NCI-H2029 (cell line): ENCODE measurements at regions not wholly inside any gene's neighbourhood (a gene's known extent, or its start where the extent isn't known, plus 50 kb on each side); places are given as distances from the start of the nearest gene placed in this dataset.
A peak's percentile ranks its signal among the peaks of the same experiment; 100 is the strongest.
"Not testable (repeated sequence)": the region's sequence is repeated elsewhere in the genome, so short reads cannot be mapped to it uniquely, and the experiment has no call there.

Source experiments
- DNase-seq: peaks from one replicate; lab custom pipeline; 2025; lab: John Stamatoyannopoulos, UW

DNA sequence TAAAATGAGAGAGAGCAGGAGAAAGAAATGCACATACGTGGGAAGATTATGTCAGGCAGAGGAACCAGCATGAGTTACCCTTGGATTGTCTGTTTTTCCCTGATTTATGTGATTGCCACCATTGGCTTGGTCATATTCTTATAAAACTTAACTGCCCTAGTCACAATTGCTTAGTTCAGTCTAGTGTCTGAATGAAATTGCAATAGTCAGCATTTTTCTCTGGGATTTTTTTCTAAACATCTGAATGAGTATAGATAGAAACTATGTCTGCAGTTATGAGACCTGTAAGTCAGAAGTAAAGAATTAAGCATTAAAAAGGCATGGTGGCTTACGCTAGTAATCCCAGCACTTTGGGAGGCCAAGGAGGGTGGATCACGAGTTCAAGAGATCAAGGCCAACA is 889.8 kb downstream of the PLA2G4A start:
- no peak for DNase-seq

- no peak for DNase-seq
Measured at GRCh38 chr1:187721216-187721615, 892.5 kb downstream of the PLA2G4A start.

DNA sequence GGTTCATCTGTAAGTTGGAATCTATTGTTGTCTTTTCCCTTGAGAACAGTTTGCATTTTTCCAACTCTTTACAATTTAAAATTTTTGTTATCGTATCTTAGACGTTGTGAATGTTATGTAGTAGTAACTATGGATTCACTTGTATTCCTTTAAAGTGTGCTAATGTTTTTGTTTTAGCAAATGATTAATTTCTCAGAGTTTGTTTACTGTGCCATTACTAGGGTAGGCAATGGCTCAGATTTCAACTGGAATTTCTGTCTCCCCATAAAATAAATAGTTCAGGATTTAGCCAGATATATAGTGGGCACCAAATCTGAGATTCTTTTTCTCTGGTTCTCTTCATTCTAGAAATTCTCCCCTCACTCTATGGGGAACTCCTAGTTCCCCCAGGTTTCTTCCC is 896.5 kb downstream of the PLA2G4A start:
- DNase-seq, result no peak

GRCh38 chr1:187733232-187733631 is 904.5 kb downstream of the PLA2G4A start:
- DNase-seq, result no peak

- DNase-seq, result no peak
Measured at GRCh38 chr1:187734427-187734826, 905.7 kb downstream of the PLA2G4A start.

GRCh38 chr1:187744665-187745064 is 915.9 kb downstream of the PLA2G4A start:
- DNase-seq, result no peak

DNA sequence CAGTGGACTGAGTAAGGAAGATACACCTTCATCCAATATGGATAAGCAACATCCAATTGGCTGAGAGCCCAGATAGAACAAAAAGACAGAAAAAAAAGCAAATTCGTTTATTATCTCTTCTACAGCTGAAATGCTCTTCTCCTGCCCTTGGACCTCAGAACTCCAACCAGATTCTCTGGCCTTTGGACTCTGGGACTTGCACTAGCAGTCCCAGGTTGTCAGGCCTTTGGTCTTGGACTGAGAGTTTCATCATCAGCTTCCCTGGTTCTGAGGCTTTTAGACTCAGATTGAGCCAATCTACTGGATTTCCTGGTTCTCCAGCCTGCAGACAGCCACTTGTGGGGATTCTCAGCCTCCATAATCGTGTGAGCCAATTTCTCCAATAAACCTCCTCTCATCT is 926.8 kb downstream of the PLA2G4A start:
- no peak for DNase-seq

GRCh38 chr1:187756684-187757083 is 927.9 kb downstream of the PLA2G4A start:
- DNase-seq, result not testable (repeated sequence)

DNA sequence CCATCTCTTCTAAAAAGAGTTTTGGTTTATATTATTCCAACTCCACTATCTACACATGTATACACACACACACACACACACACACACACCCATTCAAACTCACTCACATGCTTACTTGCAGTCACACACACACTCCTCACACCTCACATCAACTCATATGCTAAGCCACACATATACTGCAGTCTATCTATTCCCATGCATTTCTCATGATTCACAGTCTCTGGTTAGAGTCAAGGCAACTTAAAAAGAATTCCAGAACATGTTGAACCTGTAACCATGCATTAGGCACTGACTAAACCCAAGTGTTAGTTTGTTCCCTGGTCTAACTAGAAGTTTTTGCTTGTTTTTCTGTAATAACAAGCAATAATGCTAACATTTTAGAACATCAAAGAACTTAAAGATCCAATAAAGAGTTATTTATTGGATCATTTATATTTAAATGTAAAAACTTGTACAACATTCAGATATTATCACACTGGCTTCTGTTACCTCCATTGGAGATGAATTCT is 931.1 kb downstream of the PLA2G4A start:
- DNase-seq, result no peak

DNA sequence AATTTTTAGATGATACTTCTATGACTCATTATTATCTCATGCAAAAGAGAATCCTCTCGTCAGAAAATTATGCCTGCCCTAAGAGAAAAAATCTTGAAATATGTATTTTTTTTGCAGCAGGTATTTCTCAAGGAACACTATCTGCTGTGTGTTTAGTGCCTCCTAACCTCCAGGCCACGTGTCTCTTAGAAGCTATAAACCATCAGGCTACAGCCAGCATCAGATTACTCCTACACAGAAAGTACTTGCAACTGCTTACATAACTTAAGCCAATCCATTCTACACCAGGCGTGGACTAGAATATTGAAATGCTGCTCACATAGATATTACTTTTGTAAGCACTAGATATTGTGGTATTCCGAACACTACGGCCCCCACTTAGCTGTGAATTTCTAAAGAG is 933.4 kb downstream of the PLA2G4A start:
- no peak for DNase-seq

DNA sequence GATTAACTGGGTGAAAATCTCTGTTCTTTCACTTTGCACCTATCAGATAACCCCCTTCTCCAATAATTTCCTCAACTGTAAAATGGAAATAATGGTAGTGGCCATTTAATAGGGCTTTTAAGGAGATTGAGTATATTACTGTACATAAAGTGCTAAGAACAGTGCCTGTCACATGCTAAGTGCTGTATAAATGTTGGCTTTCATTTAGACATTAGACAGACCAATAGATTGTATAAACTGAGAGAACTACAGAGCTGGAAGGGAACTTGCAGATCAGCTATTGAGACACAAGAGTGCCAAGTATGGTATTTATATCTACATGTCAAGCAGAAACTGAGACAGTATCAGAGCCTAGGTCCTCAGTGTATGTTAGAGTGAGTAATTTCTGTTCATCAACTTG is 934.7 kb downstream of the PLA2G4A start:
- DNase-seq, result no peak

DNA sequence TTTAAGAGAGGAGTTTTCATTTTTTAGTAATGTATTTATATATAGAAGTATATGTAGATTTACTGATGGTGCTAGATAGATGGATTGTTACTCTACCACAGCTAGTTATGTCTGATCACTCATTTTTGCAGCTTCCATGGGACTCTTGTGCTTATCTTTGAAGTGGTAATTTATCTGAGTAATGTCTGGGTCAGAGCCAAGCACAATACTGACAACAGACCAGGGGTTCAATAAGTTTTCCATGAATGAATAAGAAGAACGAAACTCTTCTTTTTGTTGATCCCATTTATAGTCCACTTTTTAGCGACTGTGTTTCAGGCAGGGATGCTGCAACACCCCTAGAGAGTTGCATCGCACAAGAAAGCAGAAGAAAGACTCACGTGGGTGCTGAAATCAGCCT is 935.2 kb downstream of the PLA2G4A start:
- DNase-seq, result no peak

- DNase-seq, result no peak
Measured at GRCh38 chr1:187771396-187771795, 942.6 kb downstream of the PLA2G4A start.

- no peak for DNase-seq
Measured at GRCh38 chr1:187773168-187773567, 944.4 kb downstream of the PLA2G4A start.

GRCh38 chr1:187787736-187788135 is 959.0 kb downstream of the PLA2G4A start:
- no peak for DNase-seq

GRCh38 chr1:187788718-187789117 is 960.0 kb downstream of the PLA2G4A start:
- DNase-seq, result no peak

DNA sequence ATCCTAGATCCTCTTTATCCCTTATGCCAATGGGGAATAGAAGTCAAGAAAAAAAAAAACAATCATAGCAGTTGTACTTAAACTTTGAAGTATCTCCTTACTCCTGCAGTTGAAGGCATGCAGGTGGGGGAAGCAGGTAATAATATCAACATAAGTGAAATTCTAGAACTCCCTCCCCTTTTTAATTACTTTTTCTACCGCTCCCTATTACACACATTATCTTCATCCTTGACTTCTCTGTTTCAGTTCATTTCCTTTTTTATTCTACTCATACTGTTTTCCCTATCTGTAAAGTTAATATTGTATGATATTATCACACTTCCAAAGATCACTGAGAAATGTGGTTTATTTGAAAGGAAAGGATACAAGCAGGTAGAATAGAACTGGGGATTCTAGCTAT is 962.0 kb downstream of the PLA2G4A start:
- DNase-seq, result no peak

DNA sequence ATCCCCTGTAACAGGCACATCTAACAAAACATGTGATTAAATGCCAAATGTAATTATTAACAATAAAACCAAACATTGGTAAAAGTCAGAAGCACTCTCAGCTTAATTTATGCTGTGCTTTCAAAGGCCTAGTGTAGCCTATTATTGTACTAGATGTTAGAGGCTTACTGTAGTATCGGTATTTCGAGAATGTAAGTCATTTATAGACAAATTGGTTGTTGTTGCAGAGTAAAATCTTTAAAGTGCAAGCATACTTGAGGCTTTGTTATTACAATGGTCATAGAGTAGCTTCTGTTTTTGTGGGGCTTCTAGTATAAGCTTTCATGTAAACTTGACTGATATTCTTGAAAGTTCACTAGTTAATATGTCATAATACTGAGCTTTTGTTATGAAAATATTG is 965.8 kb downstream of the PLA2G4A start:
- DNase-seq, result no peak

- no peak for DNase-seq
Measured at GRCh38 chr1:187809549-187809948, 980.8 kb downstream of the PLA2G4A start.

DNA sequence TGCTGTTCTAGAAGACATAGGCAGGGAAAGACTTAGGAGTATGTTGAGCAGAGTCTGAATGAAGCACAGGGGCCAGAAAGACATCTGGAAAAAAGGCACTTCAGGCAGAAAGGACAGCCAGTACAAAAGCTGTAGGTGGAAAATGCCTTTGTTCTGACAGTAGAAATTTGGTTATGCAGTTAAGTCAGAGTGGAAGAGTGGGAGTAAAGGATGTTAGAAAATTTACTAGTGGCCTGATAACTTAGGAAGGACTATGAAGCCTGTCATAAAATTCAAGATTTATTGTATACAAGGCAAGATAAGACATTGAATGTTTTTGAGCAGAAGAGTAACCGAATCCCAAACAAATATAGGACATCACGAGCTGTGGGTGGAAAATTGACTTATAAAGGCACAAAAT is 987.9 kb downstream of the PLA2G4A start:
- DNase-seq, result no peak

DNA sequence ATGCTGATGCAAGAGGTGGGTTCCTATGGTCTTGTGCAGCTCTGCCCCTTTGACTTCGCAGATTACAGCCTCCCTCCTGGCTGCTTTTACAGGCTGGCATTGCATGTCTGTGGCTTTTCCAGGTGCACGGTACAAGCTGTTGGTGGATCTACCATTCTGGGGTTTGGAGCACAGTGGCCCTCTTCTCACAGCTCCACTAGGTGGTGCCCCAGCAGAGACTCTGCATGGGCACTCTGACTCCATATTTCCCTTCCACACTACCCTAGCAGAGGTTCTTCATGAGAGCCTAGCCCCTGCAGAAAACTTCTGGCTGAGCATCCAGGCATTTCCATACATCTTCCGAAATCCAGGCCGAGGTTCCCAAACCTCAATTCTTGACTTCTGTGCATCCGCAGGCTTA is 989.0 kb downstream of the PLA2G4A start:
- DNase-seq, result no peak

DNA sequence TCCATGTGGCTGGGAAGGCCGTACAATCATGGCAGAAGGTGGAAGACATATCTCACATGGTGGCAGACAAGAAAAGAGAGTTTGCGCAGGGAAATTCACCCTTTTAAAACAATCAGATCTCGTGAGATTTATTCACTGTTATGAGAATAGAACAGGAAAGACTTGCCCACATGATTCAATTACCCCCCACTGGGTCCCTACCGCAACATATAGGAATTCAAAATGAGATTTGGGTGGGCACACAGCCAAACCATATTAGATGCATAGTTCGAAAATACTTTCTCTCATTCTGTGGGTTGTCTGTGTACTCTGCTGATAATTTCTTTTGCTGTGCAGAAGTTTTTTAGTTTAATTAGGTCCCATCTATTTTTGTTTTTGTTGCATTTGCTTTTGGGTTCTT is 990.3 kb downstream of the PLA2G4A start:
- no peak for DNase-seq

DNA sequence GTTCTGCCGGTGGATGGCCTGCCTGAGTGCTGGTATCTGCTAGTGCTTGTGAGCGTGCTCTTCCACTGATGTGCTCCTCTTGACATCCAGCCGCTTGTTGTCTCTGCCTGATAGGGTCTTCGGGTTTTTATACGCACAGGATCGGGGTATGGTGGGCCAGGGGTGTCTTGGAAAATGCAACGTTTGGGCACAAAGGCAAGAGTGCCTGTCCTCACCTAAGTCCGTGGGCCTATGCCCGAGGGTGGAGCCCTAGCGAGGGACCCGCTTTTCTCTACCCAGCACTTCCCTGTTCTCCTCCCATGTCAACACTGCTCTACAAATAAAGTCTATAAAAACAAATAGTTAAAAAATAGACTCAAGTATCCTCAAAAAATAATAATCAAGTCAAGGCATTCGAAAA is 1007.8 kb downstream of the PLA2G4A start:
- DNase-seq, result no peak

- DNase-seq, result peak; percentile 68
Measured at GRCh38 chr1:187837787-187838186, 1009.0 kb downstream of the PLA2G4A start.
